Activated naive CD4-positive, alpha-beta T cell (primary cell): ENCODE measurements at regions not wholly inside any gene's neighbourhood (a gene's known extent, or its start where the extent isn't known, plus 50 kb on each side); places are given as distances from the start of the nearest gene placed in this dataset.

Source experiments
- DNase-seq, 4 experiments: peaks; one replicate each; lab custom pipeline; 2025; lab: John Stamatoyannopoulos, UW

DNA sequence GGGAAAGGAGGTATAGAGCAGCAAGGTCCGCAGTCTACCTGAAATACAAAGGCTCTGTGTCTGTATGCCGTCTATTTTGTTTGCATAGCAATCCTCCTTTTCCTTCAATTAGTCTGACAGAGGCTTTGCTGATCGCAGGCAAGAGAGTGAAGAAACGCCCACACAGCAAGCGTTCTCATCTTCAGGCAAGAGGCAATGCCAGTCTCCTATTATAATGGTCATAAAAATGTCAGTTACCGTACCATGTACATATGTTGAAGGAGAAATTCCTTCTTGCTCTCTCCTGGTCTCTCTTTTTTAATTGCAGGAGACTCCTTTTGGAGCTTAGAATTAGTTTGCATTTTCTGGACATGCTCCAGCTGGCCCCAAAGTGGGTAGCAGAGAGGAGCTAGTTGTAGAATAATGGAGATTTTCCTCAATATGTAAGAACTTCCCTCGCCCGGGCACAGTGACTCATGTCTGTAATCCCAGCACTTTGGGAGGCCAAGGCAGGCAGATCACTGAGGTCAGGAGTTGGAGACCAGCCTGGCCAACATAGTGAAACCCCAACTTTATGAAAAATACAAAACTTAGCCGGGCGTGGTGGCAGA is 139.5 kb downstream of the PFKFB3 start:
- no peak for DNase-seq

DNA sequence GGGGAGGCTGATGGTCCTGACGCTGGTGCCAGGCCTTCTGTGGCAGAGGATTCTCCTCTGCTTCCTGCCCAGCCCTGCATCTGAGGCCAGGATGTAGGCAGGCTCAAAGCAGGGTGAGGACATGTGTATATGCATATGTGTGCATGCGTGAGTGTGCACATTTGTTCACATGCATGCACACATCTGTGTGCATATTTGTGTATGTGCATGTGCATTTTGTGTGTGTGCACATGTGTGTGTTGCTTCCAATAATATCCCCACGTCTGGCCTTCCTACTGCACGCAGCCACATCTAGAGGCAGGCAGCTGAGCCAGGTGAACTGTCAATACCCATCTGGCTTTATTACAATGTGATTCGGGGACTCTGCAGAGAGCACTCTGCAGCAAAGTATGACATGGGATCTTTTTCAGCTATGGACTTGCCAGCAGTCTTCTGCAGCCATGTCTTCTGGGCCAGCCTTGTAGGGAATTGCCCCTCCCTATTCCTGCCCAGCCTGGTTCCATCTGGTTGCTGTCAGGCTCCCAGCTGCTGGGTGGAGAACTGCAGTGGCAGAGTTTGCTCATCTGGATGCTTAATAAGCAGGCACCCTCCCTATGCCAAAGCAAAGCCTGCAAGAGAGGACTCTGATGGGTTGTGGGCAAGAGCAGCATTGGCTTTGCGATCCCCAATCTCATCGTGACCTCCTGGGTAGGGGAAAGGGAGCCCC is 140.7 kb downstream of the PFKFB3 start:
- DNase-seq = no peak

DNA sequence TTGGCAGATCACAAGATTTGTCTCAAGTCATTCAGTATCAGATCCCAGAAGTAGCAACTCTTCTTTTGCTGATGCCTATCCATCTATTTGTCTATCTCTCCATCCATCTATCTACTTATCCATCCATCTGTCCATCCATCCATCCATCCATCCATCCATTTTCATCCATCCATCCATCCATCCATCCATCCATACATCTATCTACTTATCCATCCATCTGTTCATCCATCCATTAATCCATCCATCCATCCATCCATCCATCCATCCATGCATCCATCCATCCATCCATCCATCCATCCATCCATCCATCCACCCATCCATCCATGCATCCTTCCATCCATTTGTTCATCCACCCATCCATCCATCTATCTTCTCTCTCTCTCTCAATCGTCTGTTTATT is 142.7 kb downstream of the PFKFB3 start:
- no peak for DNase-seq

DNA sequence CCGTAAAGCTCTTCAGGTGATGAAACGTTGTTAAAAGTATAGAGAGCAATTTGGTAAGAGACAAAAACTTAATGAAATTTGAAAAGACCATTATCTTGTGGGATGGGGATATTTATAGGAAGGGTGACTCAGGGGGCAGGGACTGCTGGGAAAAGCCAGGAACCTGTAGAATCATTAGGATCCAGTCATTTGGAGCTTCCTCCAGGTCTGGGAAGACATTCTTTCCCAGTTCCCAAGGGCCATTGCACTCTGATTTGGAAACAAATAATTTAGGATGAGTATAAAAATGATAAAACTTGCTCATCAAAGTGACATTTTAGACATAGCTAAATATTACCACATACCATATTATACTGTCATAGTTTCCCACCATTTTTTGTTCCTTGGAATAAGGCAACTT is 143.9 kb downstream of the PFKFB3 start:
- no peak for DNase-seq

DNA sequence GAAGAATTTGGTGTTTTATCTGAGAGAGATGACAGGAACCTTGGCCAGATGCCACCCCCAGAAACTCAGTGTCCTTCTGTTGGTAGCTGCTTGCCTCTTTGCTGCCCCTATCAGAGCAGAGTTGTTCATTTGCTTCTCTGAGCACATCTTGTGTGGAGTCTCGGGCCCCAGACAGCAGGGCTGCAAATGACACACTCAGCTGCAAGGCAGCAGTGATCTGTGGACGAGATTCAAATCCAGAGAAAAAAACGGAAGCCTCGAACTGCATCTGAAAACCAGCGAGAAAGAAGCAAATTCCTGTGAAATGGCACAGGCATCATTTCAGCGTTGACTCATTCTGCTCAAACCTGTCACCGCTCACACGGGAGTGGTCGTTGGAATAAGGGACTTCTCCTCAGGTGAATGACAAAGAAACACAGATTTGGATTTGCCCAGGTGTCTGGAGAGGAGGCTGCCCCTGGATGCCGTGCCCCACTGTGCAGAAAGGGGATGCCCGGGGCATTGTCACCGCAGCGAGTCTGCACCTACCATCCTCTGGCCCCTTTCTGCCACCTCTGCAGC is 144.7 kb downstream of the PFKFB3 start:
- DNase-seq = peak; percentile 18 to 52 (median 24)

GRCh38 chr10:6348096-6348874 is 145.6 kb downstream of the PFKFB3 start:
- peak; percentile 33 to 72 (median 50) for DNase-seq

GRCh38 chr10:6349846-6350535 is 147.3 kb downstream of the PFKFB3 start:
- no peak for DNase-seq

DNA sequence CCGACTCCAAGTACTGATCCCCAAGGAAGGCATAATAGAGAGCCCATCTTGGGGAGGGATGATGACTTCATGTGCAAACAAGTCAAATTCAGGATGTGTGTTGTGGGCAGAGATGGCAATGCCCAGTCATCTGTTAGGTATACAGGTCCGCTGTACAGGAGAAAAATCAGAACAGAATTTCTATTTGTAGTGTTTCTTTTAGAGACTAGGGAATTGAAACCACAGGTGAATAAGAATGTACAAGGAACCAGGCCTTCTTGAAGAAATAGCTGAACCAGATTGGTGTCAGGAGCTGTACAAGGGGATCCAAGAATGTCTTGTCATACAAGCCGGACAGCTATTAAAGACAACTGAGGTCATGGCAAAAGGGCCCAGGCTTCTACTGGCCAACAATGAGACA is 147.9 kb downstream of the PFKFB3 start:
- no peak for DNase-seq

- no peak for DNase-seq
Measured at GRCh38 chr10:6351495-6351894, 148.8 kb downstream of the PFKFB3 start.

- no peak for DNase-seq
Measured at GRCh38 chr10:6353526-6353925, 150.8 kb downstream of the PFKFB3 start.

- no peak for DNase-seq
Measured at GRCh38 chr10:6354168-6354772, 151.5 kb downstream of the PFKFB3 start.

DNA sequence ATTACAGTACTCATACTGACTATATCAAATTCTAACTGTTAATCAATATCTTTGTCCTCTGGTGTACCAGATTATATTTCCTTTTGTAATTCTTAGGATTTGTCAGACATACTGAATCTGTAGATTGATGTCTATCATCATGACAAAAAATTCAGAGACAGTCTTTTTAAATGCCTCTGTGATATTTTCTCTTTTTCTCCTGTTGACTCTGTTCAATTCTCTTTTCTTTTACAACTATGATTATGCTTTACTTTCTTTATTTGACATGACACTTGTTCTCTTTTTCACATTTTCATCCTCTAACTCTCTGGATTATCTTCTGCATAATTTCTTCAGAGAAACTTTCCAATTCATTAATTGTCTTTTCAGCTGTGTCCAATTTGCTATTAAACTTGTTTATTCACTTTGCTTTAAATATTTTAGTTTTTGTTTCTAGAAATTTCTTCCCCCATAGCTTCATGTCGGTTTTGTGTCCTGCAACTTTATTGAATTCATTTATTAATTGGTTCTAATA is 153.6 kb downstream of the PFKFB3 start:
- no peak for DNase-seq

- DNase-seq = no peak
Measured at GRCh38 chr10:6361869-6362268, 159.1 kb downstream of the PFKFB3 start.

DNA sequence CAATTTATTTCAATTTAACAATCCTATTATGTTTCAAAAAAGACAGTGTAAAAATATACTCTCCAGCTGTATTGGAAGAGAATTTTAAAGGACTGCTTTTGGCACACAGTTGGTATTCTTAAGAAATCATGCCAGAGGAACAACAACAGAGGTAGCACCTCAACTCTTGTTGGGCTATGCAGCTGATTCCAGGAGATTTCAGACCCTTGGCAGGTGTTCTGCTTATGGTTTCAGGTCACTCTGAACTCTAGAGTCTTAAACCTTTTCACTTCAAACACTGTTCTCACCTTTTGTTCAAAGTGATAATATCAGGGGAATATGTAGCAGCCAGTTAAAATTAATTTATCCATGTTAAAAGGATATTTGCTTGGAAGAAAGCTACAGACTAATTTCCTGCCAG is 160.1 kb downstream of the PFKFB3 start:
- no peak for DNase-seq

DNA sequence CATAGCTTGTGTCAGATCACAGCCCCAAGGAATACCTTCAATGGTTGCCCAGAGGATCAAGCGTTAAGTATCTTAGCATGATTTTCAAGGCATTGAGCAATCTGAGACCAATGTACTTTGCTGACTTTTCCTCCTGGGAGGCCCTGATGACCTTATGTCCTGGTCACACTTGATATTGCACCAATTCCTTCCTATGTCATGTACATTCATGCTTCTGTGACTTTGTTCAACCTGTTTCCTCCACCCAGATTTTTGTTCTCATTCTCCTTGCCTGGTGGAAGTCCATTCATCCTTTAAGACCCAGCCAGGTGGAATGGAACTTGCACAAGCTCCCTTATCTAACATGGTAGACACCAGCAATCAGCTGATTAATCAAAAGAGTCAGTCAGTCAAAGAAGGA is 160.8 kb downstream of the PFKFB3 start:
- no peak for DNase-seq

DNA sequence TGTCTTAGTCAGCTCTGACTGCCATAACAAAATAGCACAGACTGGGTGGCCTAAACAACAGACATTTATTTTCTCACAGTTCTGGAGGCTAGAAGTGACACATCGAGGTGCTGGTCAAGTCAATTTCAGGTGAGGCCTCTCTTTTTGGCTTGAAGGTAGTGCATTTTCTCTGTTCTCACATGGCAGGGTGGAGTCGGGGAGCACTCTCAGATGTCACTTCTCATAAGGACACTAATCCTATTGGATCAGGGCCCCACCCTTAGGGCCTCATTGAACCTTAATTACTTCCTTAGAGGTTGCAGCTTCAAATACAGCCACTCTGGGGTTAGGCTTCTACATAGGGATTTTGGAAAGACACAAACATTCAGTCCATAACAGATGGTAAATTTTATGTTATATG is 161.6 kb downstream of the PFKFB3 start:
- no peak for DNase-seq

DNA sequence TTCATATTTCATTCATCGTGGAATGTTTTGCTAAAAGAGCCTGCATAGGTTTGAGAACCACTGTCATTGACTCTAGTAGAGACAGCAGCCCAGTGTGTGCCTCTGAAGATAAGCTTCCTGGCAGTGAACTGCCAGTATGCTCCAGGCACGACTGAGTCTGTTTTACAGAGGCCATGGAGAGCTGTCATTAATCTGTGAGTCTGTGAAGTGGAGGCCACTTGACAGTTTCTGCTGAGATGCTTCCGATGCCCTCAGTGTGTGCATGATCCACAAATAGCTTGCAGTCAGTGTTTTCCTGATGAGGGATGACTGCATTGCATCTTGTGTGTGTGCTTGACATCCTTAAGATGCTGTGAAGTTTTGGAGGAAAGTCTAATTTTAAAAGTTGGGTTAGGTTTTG is 162.2 kb downstream of the PFKFB3 start:
- DNase-seq = no peak

DNA sequence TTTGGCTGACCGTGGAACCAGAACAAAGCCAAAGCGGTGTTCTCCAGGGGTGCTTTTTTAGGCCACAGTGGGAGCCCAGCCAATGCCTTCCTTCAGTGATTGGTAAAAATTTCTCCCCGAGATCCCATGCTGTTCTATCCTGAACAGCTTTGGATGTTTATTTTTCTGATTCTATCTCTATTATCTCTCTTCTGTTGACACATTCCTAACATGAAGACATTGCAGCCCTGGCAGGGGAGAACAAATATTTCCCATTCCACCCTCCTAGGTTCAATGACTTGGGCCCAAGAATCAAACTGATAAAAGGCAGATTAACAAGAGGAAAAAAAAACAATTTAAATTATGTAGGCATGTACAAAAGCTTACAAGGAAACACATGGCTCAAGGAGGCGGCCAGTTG is 162.7 kb downstream of the PFKFB3 start:
- no peak for DNase-seq
